ENCODE measurements at regions not wholly inside any gene's neighbourhood (a gene's known extent, or its start where the extent isn't known, plus 50 kb on each side); places are given as distances from the start of the nearest gene placed in this dataset.

GRCh38 chr14:22232933-22233332, 356.1 kb downstream of the DAD1 start:
- no peak for TF ChIP-seq CTCF (IDR thresholded peaks at IDR 0.05; ENCODE audit: control insufficient read depth, extremely low read depth, insufficient read depth)
- H3K4me3 ChIP-seq (ENCODE audit: low read depth, low read length), result no peak overlapping the region
- DNase-seq (ENCODE audit: low read depth), result no peak

GRCh38 chr14:22232486-22232885, 356.5 kb downstream of the DAD1 start:
- no peak for DNase-seq (ENCODE audit: low read depth)
- no peak overlapping the region for H3K4me3 ChIP-seq (ENCODE audit: low read depth, low read length)
- TF ChIP-seq CTCF (IDR thresholded peaks at IDR 0.05; ENCODE audit: control insufficient read depth, extremely low read depth, insufficient read depth), result no peak

GRCh38 chr14:22231018-22231417, 358.0 kb downstream of the DAD1 start:
- no peak for TF ChIP-seq CTCF (IDR thresholded peaks at IDR 0.05; ENCODE audit: control insufficient read depth, extremely low read depth, insufficient read depth)
- no peak overlapping the region for H3K4me3 ChIP-seq (ENCODE audit: low read depth, low read length)
- no peak for DNase-seq (ENCODE audit: low read depth)

- no peak for DNase-seq (ENCODE audit: low read depth)
- no peak for TF ChIP-seq CTCF (IDR thresholded peaks at IDR 0.05; ENCODE audit: control insufficient read depth, extremely low read depth, insufficient read depth)
- no peak overlapping the region for H3K4me3 ChIP-seq (ENCODE audit: low read depth, low read length)
Observed at GRCh38 chr14:22230517-22230916, 358.5 kb downstream of the DAD1 start.

GRCh38 chr14:22227084-22227483, 361.9 kb downstream of the DAD1 start:
- no peak for TF ChIP-seq CTCF (IDR thresholded peaks at IDR 0.05; ENCODE audit: control insufficient read depth, extremely low read depth, insufficient read depth)
- H3K4me3 ChIP-seq (ENCODE audit: low read depth, low read length), result no peak overlapping the region
- DNase-seq (ENCODE audit: low read depth), result no peak

GRCh38 chr14:22226381-22226780, 362.6 kb downstream of the DAD1 start:
- peak; percentile 65 for TF ChIP-seq CTCF (IDR thresholded peaks at IDR 0.05; ENCODE audit: control insufficient read depth, extremely low read depth, insufficient read depth)

GRCh38 chr14:22225516-22226140, 363.4 kb downstream of the DAD1 start:
- TF ChIP-seq CTCF (IDR thresholded peaks at IDR 0.05; ENCODE audit: control insufficient read depth, extremely low read depth, insufficient read depth), result no peak
- no peak for DNase-seq (ENCODE audit: low read depth)
- no peak overlapping the region for H3K4me3 ChIP-seq (ENCODE audit: low read depth, low read length)

More at GRCh38 chr14:22226381-22226780, 362.6 kb downstream of the DAD1 start:
- no peak overlapping the region for H3K4me3 ChIP-seq (ENCODE audit: low read depth, low read length)
- no peak for DNase-seq (ENCODE audit: low read depth)

All from LNCaP clone FGC (cell line).